HG03442 (cell line): ENCODE measurements at regions not wholly inside any gene's neighbourhood (a gene's known extent, or its start where the extent isn't known, plus 50 kb on each side); places are given as distances from the start of the nearest gene placed in this dataset.

Source experiments
- ATAC-seq: cut with Tn5 transposase; IDR thresholded peaks from one replicate; pipeline ENCODE4 v1.9.1; 2021; ENCODE audit warnings: mild to moderate bottlenecking, moderate library complexity; ENCODE audit not compliant: unreplicated experiment

- ATAC-seq: no peak
These were observed 146.6 kb upstream of the AUTS2 start for GRCh38 chr7:69451715-69452114.

- no peak for ATAC-seq
These were observed 145.5 kb upstream of the AUTS2 start for GRCh38 chr7:69452797-69453196.

- no peak for ATAC-seq
These were observed 140.4 kb upstream of the AUTS2 start for GRCh38 chr7:69457595-69458504.

GRCh38 chr7:69464035-69464434 lies 134.2 kb upstream of the AUTS2 start:
- no peak for ATAC-seq

DNA sequence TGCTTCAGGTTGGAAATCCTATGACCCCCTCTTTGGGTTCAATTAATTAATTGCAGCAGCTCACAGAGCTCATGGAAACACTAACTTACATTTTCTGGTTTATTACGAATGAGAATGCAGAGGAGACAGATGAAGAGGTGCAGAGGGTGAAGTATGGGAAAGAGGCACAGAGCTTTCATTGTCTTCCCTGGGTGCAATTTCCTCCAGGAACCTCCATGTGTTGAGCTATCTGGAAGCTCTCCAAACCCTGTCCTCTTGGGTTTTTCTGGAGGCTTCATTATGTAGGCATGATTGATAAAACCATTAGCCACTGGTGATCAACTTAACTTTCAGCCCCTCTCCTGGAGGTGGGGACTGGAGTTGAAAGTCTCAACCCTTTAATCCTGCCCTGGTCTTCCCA lies 133.0 kb upstream of the AUTS2 start:
- ATAC-seq: no peak

DNA sequence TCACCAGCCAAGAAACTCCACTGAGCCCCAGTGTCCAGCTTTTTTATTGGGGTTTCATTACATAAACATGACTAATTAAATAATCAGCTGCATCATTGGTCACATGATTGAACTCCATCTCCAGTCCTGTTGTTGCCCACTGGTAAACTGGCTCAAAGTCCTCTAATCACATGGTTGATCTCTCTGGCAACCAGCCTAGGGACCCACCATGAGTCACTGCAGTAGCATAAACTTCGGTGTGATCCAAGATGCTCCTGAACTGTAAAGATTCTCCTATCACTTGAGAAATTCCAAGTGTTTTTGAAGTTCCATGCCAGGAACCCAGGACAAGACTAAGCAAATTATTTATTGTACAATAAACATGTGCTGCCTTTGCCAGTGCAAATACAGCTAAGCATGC lies 130.4 kb upstream of the AUTS2 start:
- no peak for ATAC-seq

DNA sequence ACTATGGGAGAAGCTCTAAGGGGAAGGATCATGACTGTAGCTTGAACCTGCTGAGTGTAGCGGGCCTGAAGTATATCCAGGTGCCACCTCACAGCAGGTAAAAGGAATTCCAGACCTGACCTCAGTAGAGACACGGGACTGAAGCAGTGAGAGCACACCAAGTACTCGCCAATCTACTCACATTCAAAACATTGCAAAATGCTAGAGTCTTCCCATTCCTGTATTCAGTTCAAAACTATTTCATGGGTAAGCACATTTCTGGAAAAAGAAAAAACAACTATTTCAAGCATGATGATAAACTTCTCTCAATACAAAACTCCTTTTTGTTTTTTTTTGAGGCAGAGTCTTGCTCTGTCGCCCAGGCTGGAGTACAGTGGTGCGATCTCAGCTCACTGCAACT lies 121.9 kb upstream of the AUTS2 start:
- ATAC-seq: no peak

- ATAC-seq: no peak
These were observed 115.6 kb upstream of the AUTS2 start for GRCh38 chr7:69482676-69483075.

- no peak for ATAC-seq
These were observed 108.7 kb upstream of the AUTS2 start for GRCh38 chr7:69489533-69489932.

GRCh38 chr7:69498671-69499070 lies 99.6 kb upstream of the AUTS2 start:
- ATAC-seq: no peak

- ATAC-seq: no peak
These were observed 95.9 kb upstream of the AUTS2 start for GRCh38 chr7:69502358-69502757.

DNA sequence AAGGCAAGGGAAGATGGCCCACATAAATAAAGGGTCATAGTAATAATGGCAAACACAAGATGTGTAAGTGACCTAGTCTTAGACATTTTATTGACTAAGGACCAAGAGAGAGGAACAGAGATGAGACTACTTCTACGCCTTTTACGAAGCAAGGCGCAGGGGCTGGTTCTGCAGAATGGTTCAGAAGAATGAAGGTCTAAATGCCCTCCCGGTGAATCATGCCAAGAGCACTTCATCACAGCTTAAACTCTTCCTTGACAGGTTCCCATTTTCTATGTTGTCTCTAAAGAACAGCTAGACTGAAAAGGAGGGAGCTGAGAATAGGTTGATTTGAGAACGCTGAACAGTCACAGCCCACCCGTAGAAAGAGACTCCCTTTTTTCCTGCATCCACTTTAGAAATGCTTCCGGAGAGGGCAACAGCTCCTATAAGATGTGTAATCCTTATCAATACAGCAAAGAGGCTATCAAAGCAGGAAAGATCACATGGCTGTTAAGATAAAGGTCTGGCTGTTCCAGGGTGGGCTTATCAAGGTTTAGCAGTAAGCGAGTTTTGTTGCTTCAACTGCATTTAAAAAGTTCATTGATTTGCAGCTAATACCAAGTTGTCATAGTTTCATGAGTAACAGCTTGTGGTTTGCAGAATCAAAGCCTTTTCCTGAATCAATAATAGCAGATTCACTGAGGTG lies 93.4 kb upstream of the AUTS2 start:
- ATAC-seq: no peak

- no peak for ATAC-seq
These were observed 89.5 kb upstream of the AUTS2 start for GRCh38 chr7:69508736-69509135.

DNA sequence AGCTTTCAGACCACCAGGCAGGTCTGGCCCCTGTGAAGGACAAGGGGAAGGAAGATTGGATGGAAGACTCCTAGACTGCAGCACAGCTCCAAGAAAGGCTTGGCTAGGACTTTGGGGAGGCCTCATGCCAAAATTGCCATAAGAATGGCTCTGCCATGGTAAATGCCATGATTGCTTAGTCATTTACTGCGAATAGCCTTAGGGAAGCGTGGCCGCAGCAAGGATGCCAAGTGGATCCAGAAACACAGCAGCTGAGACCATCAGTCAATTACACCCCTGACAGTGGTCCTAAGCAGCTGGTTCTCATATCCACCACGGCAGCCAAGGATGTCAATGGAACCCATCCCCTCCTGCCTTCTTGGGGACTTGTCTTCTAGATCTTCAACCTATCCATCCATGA lies 88.2 kb upstream of the AUTS2 start:
- no peak for ATAC-seq

DNA sequence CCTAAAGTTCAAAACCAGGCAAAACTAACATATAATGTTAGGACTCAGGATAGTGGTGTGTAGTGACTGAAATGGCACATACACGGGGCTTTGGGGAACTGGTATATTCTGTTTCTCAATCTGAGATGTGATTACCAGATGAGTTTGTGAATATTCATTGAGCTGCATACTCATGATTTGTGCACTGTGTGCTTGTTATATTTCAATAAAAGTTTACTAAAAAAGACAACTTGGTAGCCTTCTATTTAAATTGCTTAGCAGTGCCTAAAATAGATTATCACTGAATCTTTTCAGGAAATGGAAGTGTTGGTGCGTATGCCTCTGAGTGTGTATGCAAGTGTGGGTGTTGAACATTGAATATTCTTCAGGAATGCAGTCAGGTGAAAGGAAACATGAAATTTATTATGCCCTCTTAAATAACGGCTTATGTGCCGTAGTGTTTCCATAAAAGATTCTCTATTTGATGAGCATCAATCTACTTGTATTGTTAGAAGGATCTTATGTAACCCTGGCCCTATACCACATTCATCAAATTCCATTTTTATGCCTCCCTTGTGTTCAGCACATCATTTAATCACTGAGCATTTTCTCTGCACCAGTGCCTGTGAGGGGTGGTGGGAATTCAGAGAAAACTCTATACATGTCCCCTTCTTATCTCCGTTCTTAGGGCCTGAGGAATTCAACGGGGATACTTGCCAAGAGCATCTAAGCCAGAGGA lies 82.6 kb upstream of the AUTS2 start:
- no peak for ATAC-seq

DNA sequence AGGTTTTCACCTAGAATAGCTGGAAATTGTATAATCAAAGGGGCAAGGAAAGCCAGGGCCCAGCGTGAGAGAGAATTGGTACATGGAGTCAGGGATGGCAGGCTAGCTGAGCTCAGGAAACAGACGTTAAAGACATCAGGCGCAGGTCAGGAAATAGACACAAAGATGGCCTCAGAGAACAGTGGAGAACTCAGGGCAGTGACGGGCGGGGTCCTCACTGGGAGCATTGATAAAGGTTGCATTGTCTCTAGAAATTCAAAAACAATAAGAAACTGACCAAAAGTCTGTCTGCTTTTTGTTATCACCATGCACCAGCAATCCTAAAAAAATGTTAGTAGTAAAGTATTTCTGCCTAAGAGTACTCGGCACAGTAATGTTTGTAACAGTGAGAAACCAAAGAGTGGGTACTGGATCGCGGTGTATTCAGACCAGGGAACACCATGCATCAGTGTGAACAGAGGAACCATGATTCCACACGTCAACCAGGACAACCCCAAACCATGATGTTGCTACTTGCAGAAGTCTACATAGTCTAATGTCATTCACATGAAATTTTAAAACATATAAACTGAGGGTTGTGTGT lies 81.9 kb upstream of the AUTS2 start:
- no peak for ATAC-seq

GRCh38 chr7:69517985-69518704 lies 80.1 kb upstream of the AUTS2 start:
- no peak for ATAC-seq

- ATAC-seq: no peak
These were observed 79.6 kb upstream of the AUTS2 start for GRCh38 chr7:69518705-69519077.

GRCh38 chr7:69526570-69526969 lies 71.7 kb upstream of the AUTS2 start:
- no peak for ATAC-seq

- no peak for ATAC-seq
These were observed 70.6 kb upstream of the AUTS2 start for GRCh38 chr7:69527706-69528105.

DNA sequence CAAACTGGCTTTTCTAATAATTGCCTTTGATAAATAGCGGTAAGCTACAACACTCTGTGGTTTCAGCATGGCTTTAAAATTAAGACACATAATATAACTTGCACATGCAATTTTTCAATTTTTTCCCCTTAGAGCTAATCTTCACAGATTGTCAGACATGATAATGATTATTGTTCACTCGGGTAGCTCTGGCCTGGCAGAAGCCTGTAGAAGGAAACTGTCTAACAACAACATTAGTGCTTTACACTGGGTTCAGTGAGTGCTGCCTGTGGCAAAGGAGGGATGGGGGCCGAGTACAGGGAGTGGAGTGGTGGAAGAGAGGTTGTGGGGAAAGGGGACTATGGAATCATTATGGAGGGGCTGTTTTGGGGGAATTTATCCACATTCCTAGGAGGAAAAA lies 67.2 kb upstream of the AUTS2 start:
- no peak for ATAC-seq
